ENCODE measurements at regions not wholly inside any gene's neighbourhood (a gene's known extent, or its start where the extent isn't known, plus 50 kb on each side); places are given as distances from the start of the nearest gene placed in this dataset.

- H3K4me1 Mint-ChIP-seq (ENCODE audit: low read depth, unreplicated experiment), result no peaks in the 10 kb centered on the region
- TF ChIP-seq, protein P1, sequence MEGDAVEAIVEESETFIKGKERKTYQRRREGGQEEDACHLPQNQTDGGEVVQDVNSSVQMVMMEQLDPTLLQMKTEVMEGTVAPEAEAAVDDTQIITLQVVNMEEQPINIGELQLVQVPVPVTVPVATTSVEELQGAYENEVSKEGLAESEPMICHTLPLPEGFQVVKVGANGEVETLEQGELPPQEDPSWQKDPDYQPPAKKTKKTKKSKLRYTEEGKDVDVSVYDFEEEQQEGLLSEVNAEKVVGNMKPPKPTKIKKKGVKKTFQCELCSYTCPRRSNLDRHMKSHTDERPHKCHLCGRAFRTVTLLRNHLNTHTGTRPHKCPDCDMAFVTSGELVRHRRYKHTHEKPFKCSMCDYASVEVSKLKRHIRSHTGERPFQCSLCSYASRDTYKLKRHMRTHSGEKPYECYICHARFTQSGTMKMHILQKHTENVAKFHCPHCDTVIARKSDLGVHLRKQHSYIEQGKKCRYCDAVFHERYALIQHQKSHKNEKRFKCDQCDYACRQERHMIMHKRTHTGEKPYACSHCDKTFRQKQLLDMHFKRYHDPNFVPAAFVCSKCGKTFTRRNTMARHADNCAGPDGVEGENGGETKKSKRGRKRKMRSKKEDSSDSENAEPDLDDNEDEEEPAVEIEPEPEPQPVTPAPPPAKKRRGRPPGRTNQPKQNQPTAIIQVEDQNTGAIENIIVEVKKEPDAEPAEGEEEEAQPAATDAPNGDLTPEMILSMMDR (IDR thresholded peaks at IDR 0.05; ENCODE audit: insufficient read depth in 1 of 2, low read depth in 1 of 2, low read length in 1 of 2, severe bottlenecking in 1 of 2, unreplicated experiment in 1 of 2), result no peak
- H3K9me3 Mint-ChIP-seq (ENCODE audit: unreplicated experiment), result peaks cover 16% of the 10 kb centered on the region
- no peaks in the 10 kb centered on the region for H3K4me1 ChIP-seq
- DNase-seq, result no peak
- CTCF ChIA-PET, result no interaction called here
- H3K36me3 ChIP-seq (ENCODE audit: control insufficient read depth, insufficient read depth, low read length), result no peaks in the 10 kb centered on the region
- peaks cover 13% of the 10 kb centered on the region for H3K9me3 ChIP-seq
- peaks cover 2% of the 10 kb centered on the region for H3K27me3 Mint-ChIP-seq (ENCODE audit: insufficient read depth, unreplicated experiment)
- H3K36me3 Mint-ChIP-seq (ENCODE audit: insufficient read depth, unreplicated experiment), result no peaks in the 10 kb centered on the region
- H3K4me3 Mint-ChIP-seq (ENCODE audit: unreplicated experiment), result no peak overlapping the region
- H3K27me3 ChIP-seq (replicated peaks; ENCODE audit: control insufficient read depth, insufficient read depth, low read length), result no peaks in the 10 kb centered on the region
- intact Hi-C loops (cut with micrococcal nuclease; ENCODE audit: unreplicated experiment), result no loop called here
- no peak overlapping the region for H3K27ac Mint-ChIP-seq (ENCODE audit: unreplicated experiment)
- POLR2A ChIA-PET, result no interaction called here
- H3K4me3 ChIP-seq (ENCODE audit: low read depth, low read length), result no peak overlapping the region
- BruUV-seq (replicated peaks), result no TSS peak
Observed at GRCh38 chr10:85528318-85528652, 838.3 kb downstream of the GRID1 start.

GRCh38 chr10:85531706-85532105, 834.9 kb downstream of the GRID1 start:
- Histone ChIP-seq H3K4me3 (ENCODE audit: low read depth, low read length) (no peak overlapping the region), H3K36me3 (ENCODE audit: control insufficient read depth, insufficient read depth, low read length) (no peaks in the 10 kb centered on the region), H3K27me3 (replicated peaks; ENCODE audit: control insufficient read depth, insufficient read depth, low read length) (no peaks in the 10 kb centered on the region), H3K4me1 (no peaks in the 10 kb centered on the region), H3K9me3 (peaks cover 13% of the 10 kb centered on the region)
- H3K27me3 Mint-ChIP-seq (ENCODE audit: insufficient read depth, unreplicated experiment), result no peaks in the 10 kb centered on the region
- H3K36me3 Mint-ChIP-seq (ENCODE audit: insufficient read depth, unreplicated experiment), result no peaks in the 10 kb centered on the region
- H3K27ac Mint-ChIP-seq (ENCODE audit: unreplicated experiment), result no peak overlapping the region
- ChIA-PET CTCF (no interaction called here), POLR2A (no interaction called here)
- DNase-seq, result no peak
- intact Hi-C loops (cut with micrococcal nuclease; ENCODE audit: unreplicated experiment), result no loop called here
- TF ChIP-seq, protein P1 (IDR thresholded peaks at IDR 0.05; ENCODE audit: insufficient read depth in 1 of 2, low read depth in 1 of 2, low read length in 1 of 2, severe bottlenecking in 1 of 2, unreplicated experiment in 1 of 2), result no peak
- peaks cover 16% of the 10 kb centered on the region for H3K9me3 Mint-ChIP-seq (ENCODE audit: unreplicated experiment)
- H3K4me3 Mint-ChIP-seq (ENCODE audit: unreplicated experiment), result no peak overlapping the region
- BruUV-seq (replicated peaks), result no TSS peak
- H3K4me1 Mint-ChIP-seq (ENCODE audit: low read depth, unreplicated experiment), result no peaks in the 10 kb centered on the region

GRCh38 chr10:85532773-85533172, 833.8 kb downstream of the GRID1 start:
- TF ChIP-seq, protein P1 (IDR thresholded peaks at IDR 0.05; ENCODE audit: insufficient read depth in 1 of 2, low read depth in 1 of 2, low read length in 1 of 2, severe bottlenecking in 1 of 2, unreplicated experiment in 1 of 2), result no peak
- CTCF ChIA-PET, result no interaction called here

More at GRCh38 chr10:85532773-85533172, 833.8 kb downstream of the GRID1 start:
- no peaks in the 10 kb centered on the region for H3K27me3 Mint-ChIP-seq (ENCODE audit: insufficient read depth, unreplicated experiment)
- no peaks in the 10 kb centered on the region for H3K36me3 ChIP-seq (ENCODE audit: control insufficient read depth, insufficient read depth, low read length)
- BruUV-seq (replicated peaks), result no TSS peak
- intact Hi-C loops (cut with micrococcal nuclease; ENCODE audit: unreplicated experiment), result no loop called here
- H3K4me3 Mint-ChIP-seq (ENCODE audit: unreplicated experiment), result no peak overlapping the region
- H3K4me3 ChIP-seq (ENCODE audit: low read depth, low read length), result no peak overlapping the region
- H3K9me3 ChIP-seq, result peaks cover 10% of the 10 kb centered on the region
- no peaks in the 10 kb centered on the region for H3K4me1 Mint-ChIP-seq (ENCODE audit: low read depth, unreplicated experiment)
- H3K4me1 ChIP-seq, result no peaks in the 10 kb centered on the region
- H3K9me3 Mint-ChIP-seq (ENCODE audit: unreplicated experiment), result peaks cover 16% of the 10 kb centered on the region
- POLR2A ChIA-PET, result no interaction called here
- H3K27ac Mint-ChIP-seq (ENCODE audit: unreplicated experiment), result no peak overlapping the region
- no peak for DNase-seq
- H3K36me3 Mint-ChIP-seq (ENCODE audit: insufficient read depth, unreplicated experiment), result no peaks in the 10 kb centered on the region
- no peaks in the 10 kb centered on the region for H3K27me3 ChIP-seq (replicated peaks; ENCODE audit: control insufficient read depth, insufficient read depth, low read length)

Measured in Caco-2 (cell line).